ENCODE measurements at regions not wholly inside any gene's neighbourhood (a gene's known extent, or its start where the extent isn't known, plus 50 kb on each side); places are given as distances from the start of the nearest gene placed in this dataset.
"Not testable (repeated sequence)": the region's sequence is repeated elsewhere in the genome, so short reads cannot be mapped to it uniquely, and the experiment has no call there.

- Histone ChIP-seq H3K4me1 (no peaks in the 10 kb centered on the region), H3K9me3 (no peaks in the 10 kb centered on the region), H3K4me3 (no peak overlapping the region), H3K36me3 (no peaks in the 10 kb centered on the region), H3K27ac (no peak overlapping the region), H3K27me3 (no peaks in the 10 kb centered on the region)
- 71 to 72% methylated on average over 2 of the region's 2 CpGs for WGBS, 2 donors
- intact Hi-C loops (cut with DNase I) = no loop called here
- TF ChIP-seq CTCF (IDR thresholded peaks at IDR 0.05) = no peak
- DNase-seq = no peak
- ATAC-seq = no peak
- no peak for FAIRE-seq
These were observed 110.8 kb upstream of the LIPC start for GRCh38 chr15:58321034-58321433.

- Histone ChIP-seq H3K36me3 (no peaks in the 10 kb centered on the region), H3K27ac (no peak overlapping the region), H3K4me3 (no peak overlapping the region), H3K4me1 (no peaks in the 10 kb centered on the region), H3K9me3 (no peaks in the 10 kb centered on the region), H3K27me3 (no peaks in the 10 kb centered on the region)
- no peak for DNase-seq
- no peak for FAIRE-seq
- no peak for TF ChIP-seq CTCF (IDR thresholded peaks at IDR 0.05)
- intact Hi-C loops (cut with DNase I) = no loop called here
- no peak for ATAC-seq
- 83 to 87% methylated on average over 3 of the region's 3 CpGs for WGBS, 2 donors
These were observed 109.5 kb upstream of the LIPC start for GRCh38 chr15:58322253-58322652.

- H3K4me1 ChIP-seq; intact Hi-C loops (cut with DNase I); H3K4me3 ChIP-seq; DNase-seq; ATAC-seq; H3K36me3 ChIP-seq; H3K27me3 ChIP-seq; H3K27ac ChIP-seq; H3K9me3 ChIP-seq; FAIRE-seq: not testable (repeated sequence)
- 41 to 44% methylated on average over 1 of the region's 1 CpG for WGBS, 2 donors
These were observed 108.5 kb upstream of the LIPC start for GRCh38 chr15:58323321-58323720.

- no peaks in the 10 kb centered on the region for H3K4me1 ChIP-seq
These were observed 107.3 kb upstream of the LIPC start for GRCh38 chr15:58324533-58324932.

GRCh38 chr15:58327958-58328357 is 103.8 kb upstream of the LIPC start:
- no peaks in the 10 kb centered on the region for H3K36me3 ChIP-seq
- no peaks in the 10 kb centered on the region for H3K9me3 ChIP-seq
- intact Hi-C loops (cut with DNase I) = no loop called here
- FAIRE-seq (no peak), ATAC-seq (no peak), DNase-seq (no peak)
- TF ChIP-seq CTCF (IDR thresholded peaks at IDR 0.05) = no peak
- 84 to 91% methylated on average over 1 of the region's 1 CpG for WGBS, 2 donors
- no peak overlapping the region for H3K4me3 ChIP-seq
- H3K4me1 ChIP-seq = peaks cover 10 to 23% (median 18%) of the 10 kb centered on the region in 3 donors
- H3K27ac ChIP-seq = no peak overlapping the region
- peaks cover 0 to 4% (median 0%) of the 10 kb centered on the region in 4 donors for H3K27me3 ChIP-seq

More at GRCh38 chr15:58324533-58324932, 107.3 kb upstream of the LIPC start:
- ATAC-seq (no peak), DNase-seq (no peak), FAIRE-seq (no peak)
- Histone ChIP-seq H3K27ac (no peak overlapping the region), H3K27me3 (peaks cover 0 to 4% (median 0%) of the 10 kb centered on the region in 4 donors), H3K36me3 (no peaks in the 10 kb centered on the region), H3K9me3 (no peaks in the 10 kb centered on the region), H3K4me3 (no peak overlapping the region)
- intact Hi-C loops (cut with DNase I) = no loop called here
- TF ChIP-seq CTCF (IDR thresholded peaks at IDR 0.05) = no peak

GRCh38 chr15:58329211-58329610 is 102.6 kb upstream of the LIPC start:
- no peak for TF ChIP-seq CTCF (IDR thresholded peaks at IDR 0.05)
- ATAC-seq (no peak), FAIRE-seq (no peak), DNase-seq (no peak)
- H3K4me3 ChIP-seq = no peak overlapping the region
- H3K27me3 ChIP-seq = peaks cover 0 to 4% (median 0%) of the 10 kb centered on the region in 4 donors
- H3K27ac ChIP-seq = peak overlapping the region in 2 of 4 donors; percentile 81 to 89
- H3K9me3 ChIP-seq = no peaks in the 10 kb centered on the region
- 72 to 81% methylated on average over 2 of the region's 2 CpGs for WGBS, 2 donors
- peaks cover 12 to 23% (median 22%) of the 10 kb centered on the region in 3 donors for H3K4me1 ChIP-seq
- intact Hi-C loops (cut with DNase I) = no loop called here
- H3K36me3 ChIP-seq = no peaks in the 10 kb centered on the region
